Body of pancreas (tissue), 4 donors: ENCODE measurements at regions not wholly inside any gene's neighbourhood (a gene's known extent, or its start where the extent isn't known, plus 50 kb on each side); places are given as distances from the start of the nearest gene placed in this dataset.

Experiments
- ATAC-seq: fragments of 150-250 bp; one replicate; pipeline ENCODE4 v1.9.1; 2016
- DNase-seq, 4 donors: peaks; one replicate each; pipeline ENCODE4 v3.0.0-alpha.2; 2019
- H3K27ac ChIP-seq, 4 donors: fragments of 200-600 bp; sonication (generic); 1 replicate in 3 of 4; 2 replicates in 1 of 4; pipeline versions ENCODE4 v1.5.1 to v1.6.1; 2016 to 2019; ENCODE audit warnings: mild to moderate bottlenecking in 1 of 4, mixed read lengths in 1 of 4, moderate library complexity in 1 of 4
- H3K27me3 ChIP-seq, 2 donors: fragments of 200-600 bp; sonication (generic); one replicate each; pipeline ENCODE4 v1.6.0; 2016; ENCODE audit warnings: mild to moderate bottlenecking in 1 of 2
- H3K36me3 ChIP-seq, 2 donors: fragments of 200-600 bp; sonication (generic); replicated peaks in 1 of 2; 2 replicates each; pipeline ENCODE4 v1.5.1; 2016; ENCODE audit warnings: low read depth in 2 of 2; ENCODE audit not compliant: insufficient read depth in 1 of 2
- H3K4me1 ChIP-seq: fragments of 200-600 bp; sonication (generic); one replicate; pipeline ENCODE4 v1.6.0; 2016
- H3K4me3 ChIP-seq, 2 donors: fragments of 200-600 bp; sonication (generic); 1 replicate in 1 of 2; 2 replicates in 1 of 2; pipeline ENCODE4 v1.5.1; 2016 to 2019
- H3K9me3 ChIP-seq, 3 donors: fragments of 200-600 bp; sonication (generic); 1 replicate in 2 of 3; 2 replicates in 1 of 3; pipeline ENCODE4 v1.5.1; 2016
- POLR2A ChIP-seq, 3 donors: fragments of 450-650 bp; IDR thresholded peaks; one replicate each; pipeline ENCODE4 v1.6.1; 2016; ENCODE audit warnings: antibody characterized with exemption in 3 of 3, mild to moderate bottlenecking in 2 of 3
- WGBS, 2 donors: methylation state at CpG; one replicate each; pipeline ENCODE4 v1.1.5; 2017; 5-methylcytosine and 5-hydroxymethylcytosine counted together
- intact Hi-C: fragments of 100-400 bp; cut with DNase I; formaldehyde crosslinking; loops from one replicate; pipeline ENCODE4 v1.15.1; 2023
- TF ChIP-seq, protein P1 (sequence below), 7 experiments: fragments of 450-650 bp in 4 of 7; fragments of 200-600 bp in 3 of 7; sonication (generic) in 3 of 7; IDR thresholded peaks; one replicate each; pipeline ENCODE4 v1.5.1; 2016 to 2019; ENCODE audit warnings: antibody characterized with exemption in 7 of 7

DNA sequence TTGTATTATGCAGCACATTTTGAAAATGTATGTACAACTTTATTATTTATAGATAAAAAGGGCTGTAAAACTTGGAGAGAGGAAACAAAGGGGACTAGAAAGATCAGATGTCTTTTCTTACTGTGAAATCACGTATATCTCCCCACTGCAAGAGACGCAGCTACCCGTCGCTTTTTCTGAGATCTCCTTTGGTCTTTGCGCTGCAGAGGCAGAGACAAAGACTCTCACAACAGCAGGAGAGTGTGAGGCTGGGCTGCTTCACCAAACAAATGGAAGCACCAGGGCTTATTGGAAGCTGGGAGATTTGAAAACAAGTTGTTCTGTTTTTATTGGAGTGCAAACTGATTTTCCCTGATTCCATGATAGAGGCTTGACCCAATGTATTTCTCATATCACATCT is 129.0 kb upstream of the PARD3B start:
- H3K27ac ChIP-seq: no peak overlapping the region
- no peak overlapping the region for H3K4me3 ChIP-seq
- ATAC-seq (no peak), DNase-seq (no peak)
- intact Hi-C loops: no loop called here
- H3K36me3 ChIP-seq: no peaks in the 10 kb centered on the region
- 64 to 81% methylated on average over 5 of the region's 5 CpGs for WGBS, 2 donors
- TF ChIP-seq, protein P1, sequence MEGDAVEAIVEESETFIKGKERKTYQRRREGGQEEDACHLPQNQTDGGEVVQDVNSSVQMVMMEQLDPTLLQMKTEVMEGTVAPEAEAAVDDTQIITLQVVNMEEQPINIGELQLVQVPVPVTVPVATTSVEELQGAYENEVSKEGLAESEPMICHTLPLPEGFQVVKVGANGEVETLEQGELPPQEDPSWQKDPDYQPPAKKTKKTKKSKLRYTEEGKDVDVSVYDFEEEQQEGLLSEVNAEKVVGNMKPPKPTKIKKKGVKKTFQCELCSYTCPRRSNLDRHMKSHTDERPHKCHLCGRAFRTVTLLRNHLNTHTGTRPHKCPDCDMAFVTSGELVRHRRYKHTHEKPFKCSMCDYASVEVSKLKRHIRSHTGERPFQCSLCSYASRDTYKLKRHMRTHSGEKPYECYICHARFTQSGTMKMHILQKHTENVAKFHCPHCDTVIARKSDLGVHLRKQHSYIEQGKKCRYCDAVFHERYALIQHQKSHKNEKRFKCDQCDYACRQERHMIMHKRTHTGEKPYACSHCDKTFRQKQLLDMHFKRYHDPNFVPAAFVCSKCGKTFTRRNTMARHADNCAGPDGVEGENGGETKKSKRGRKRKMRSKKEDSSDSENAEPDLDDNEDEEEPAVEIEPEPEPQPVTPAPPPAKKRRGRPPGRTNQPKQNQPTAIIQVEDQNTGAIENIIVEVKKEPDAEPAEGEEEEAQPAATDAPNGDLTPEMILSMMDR (IDR thresholded peaks at IDR 0.05): no peak
- TF ChIP-seq POLR2A (IDR thresholded peaks at IDR 0.05): no peak
- no peaks in the 10 kb centered on the region for H3K27me3 ChIP-seq
- no peaks in the 10 kb centered on the region for H3K4me1 ChIP-seq
- peaks cover 0 to 11% (median 0%) of the 10 kb centered on the region in 3 donors for H3K9me3 ChIP-seq

DNA sequence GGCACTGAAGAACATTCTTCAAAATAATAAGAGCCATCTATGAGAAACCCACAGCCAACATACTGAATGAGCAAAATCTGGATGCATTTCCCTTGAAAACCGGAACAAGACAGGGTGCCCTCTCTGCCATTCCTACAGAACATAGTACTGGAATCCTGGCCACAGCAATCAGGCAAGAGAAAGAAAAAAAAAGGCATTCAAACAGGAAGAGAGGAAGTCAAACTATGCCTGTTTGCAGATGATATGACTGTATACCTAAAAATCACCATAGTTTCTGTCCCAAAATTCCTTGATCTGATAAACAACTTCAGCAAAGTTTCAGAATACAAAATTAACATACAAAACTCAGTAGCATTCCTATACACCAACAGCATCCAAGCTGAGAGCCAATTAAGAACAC is 119.5 kb upstream of the PARD3B start:
- Histone ChIP-seq H3K4me3 (no peak overlapping the region), H3K9me3 (no peaks in the 10 kb centered on the region), H3K27me3 (no peaks in the 10 kb centered on the region), H3K27ac (no peak overlapping the region), H3K36me3 (no peaks in the 10 kb centered on the region), H3K4me1 (no peaks in the 10 kb centered on the region)
- ATAC-seq (no peak), DNase-seq (no peak)
- 75 to 92% methylated on average over 1 of the region's 1 CpG for WGBS, 2 donors
- intact Hi-C loops: no loop called here
- TF ChIP-seq, protein P1 (IDR thresholded peaks at IDR 0.05): no peak
- TF ChIP-seq POLR2A (IDR thresholded peaks at IDR 0.05): no peak

DNA sequence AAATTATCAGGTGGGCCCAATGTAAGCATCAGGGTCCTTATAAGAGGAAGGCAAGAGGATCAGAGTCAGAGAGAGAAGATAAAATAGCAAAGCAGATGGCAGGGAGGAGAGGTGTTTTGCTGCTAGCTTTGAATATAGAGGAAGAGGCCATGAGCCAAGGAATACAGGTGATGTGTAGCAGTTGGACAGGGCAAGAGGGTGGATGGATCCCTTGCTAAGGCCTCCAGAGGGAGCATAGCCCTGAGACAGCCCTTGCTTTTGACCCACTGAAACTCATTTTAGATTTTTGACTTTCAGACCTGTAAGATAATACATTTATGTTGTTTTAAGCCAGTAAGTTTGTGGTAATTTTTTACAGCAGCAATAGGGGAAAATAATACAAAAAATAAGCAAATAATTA is 116.6 kb upstream of the PARD3B start:
- no peaks in the 10 kb centered on the region for H3K36me3 ChIP-seq
- H3K27me3 ChIP-seq: no peaks in the 10 kb centered on the region
- DNase-seq: no peak
- intact Hi-C loops: no loop called here
- H3K27ac ChIP-seq: no peak overlapping the region
- no peaks in the 10 kb centered on the region for H3K9me3 ChIP-seq
- ATAC-seq: no peak
- TF ChIP-seq POLR2A (IDR thresholded peaks at IDR 0.05): no peak
- TF ChIP-seq, protein P1 (IDR thresholded peaks at IDR 0.05): no peak
- H3K4me3 ChIP-seq: no peak overlapping the region
- no peaks in the 10 kb centered on the region for H3K4me1 ChIP-seq

DNA sequence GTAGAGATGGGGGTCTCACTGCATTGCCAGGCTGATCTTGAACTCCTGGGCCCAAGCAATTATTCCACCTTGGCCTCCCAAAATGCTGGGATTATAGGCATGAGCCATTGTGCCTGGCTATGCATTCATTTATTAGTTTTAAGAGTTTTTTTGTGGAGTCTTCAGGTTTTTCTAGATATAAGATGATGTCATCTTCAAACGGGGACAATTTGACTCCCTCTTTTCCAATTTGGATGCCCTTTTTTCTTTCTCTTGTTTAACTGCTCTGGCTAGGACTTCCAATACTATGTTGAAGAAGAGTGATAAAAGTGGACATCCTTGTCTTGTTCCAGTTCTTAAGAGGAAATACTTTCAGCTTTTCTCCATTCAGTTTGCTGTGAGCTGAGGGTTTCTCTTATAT is 113.7 kb upstream of the PARD3B start:
- Histone ChIP-seq H3K36me3 (no peaks in the 10 kb centered on the region), H3K9me3 (no peaks in the 10 kb centered on the region), H3K4me3 (no peak overlapping the region), H3K27ac (no peak overlapping the region), H3K4me1 (no peaks in the 10 kb centered on the region), H3K27me3 (no peaks in the 10 kb centered on the region)
- no peak for ATAC-seq
- intact Hi-C loops: no loop called here
- DNase-seq: no peak
- 97 to 100% methylated on average over 1 of the region's 1 CpG for WGBS, 2 donors
- TF ChIP-seq, protein P1 (IDR thresholded peaks at IDR 0.05): no peak
- no peak for TF ChIP-seq POLR2A (IDR thresholded peaks at IDR 0.05)

DNA sequence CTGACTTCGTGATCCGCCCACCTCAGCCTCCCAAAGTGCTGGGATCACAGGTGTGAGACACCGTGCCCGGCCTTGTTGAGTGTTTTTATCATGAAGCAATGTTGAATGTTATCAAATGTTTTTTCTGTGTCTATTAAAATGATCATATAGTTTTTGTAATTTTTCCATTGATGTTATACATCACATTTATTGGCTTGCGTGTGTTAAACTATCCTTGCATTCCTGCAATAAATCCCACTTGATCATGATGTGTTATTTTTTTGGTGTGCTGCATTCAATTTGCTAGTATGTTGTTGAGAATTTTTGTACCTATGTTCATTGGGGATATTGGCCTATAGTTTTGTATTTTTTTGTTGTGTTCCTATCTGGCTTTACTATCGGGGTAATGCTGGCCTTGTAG is 113.1 kb upstream of the PARD3B start:
- DNase-seq: no peak
- Histone ChIP-seq H3K4me3 (no peak overlapping the region), H3K36me3 (no peaks in the 10 kb centered on the region), H3K9me3 (no peaks in the 10 kb centered on the region), H3K27me3 (no peaks in the 10 kb centered on the region), H3K27ac (no peak overlapping the region), H3K4me1 (peaks cover under 1% of the 10 kb centered on the region)
- TF ChIP-seq, protein P1 (IDR thresholded peaks at IDR 0.05): no peak
- TF ChIP-seq POLR2A (IDR thresholded peaks at IDR 0.05): no peak
- WGBS, 2 donors: 93 to 98% methylated on average over 6 of the region's 6 CpGs
- ATAC-seq: no peak
- intact Hi-C loops: no loop called here
